ENCODE measurements at regions not wholly inside any gene's neighbourhood (a gene's known extent, or its start where the extent isn't known, plus 50 kb on each side); places are given as distances from the start of the nearest gene placed in this dataset.
A peak's percentile ranks its signal among the peaks of the same experiment; 100 is the strongest.

- Mint-ChIP-seq H3K27ac (ENCODE audit: unreplicated experiment) (no peak overlapping the region), H3K27me3 (ENCODE audit: insufficient read depth, unreplicated experiment) (no peaks in the 10 kb centered on the region), H3K36me3 (ENCODE audit: insufficient read depth, unreplicated experiment) (no peaks in the 10 kb centered on the region), H3K4me1 (ENCODE audit: low read depth, unreplicated experiment) (no peaks in the 10 kb centered on the region), H3K4me3 (ENCODE audit: unreplicated experiment) (no peak overlapping the region), H3K9me3 (ENCODE audit: unreplicated experiment) (no peaks in the 10 kb centered on the region)
- CTCF ChIA-PET = no interaction called here
- TF ChIP-seq CTCF (IDR thresholded peaks at IDR 0.05; ENCODE audit: insufficient read depth in 1 of 2, low read depth in 1 of 2, low read length in 1 of 2, severe bottlenecking in 1 of 2, unreplicated experiment in 1 of 2) = no peak
- intact Hi-C loops (cut with micrococcal nuclease; ENCODE audit: unreplicated experiment) = no loop called here
- H3K9me3 ChIP-seq = no peaks in the 10 kb centered on the region
- H3K27me3 ChIP-seq (replicated peaks; ENCODE audit: control insufficient read depth, insufficient read depth, low read length) = no peaks in the 10 kb centered on the region
- POLR2A ChIA-PET = no interaction called here
- no peak for DNase-seq
- H3K4me1 ChIP-seq = no peaks in the 10 kb centered on the region
- no peaks in the 10 kb centered on the region for H3K36me3 ChIP-seq (ENCODE audit: control insufficient read depth, insufficient read depth, low read length)
- BruUV-seq (replicated peaks) = no TSS peak
- no peak overlapping the region for H3K4me3 ChIP-seq (ENCODE audit: low read depth, low read length)
These were observed 1356.6 kb upstream of the ADGRL2 start for GRCh38 chr1:80444171-80444570.

DNA sequence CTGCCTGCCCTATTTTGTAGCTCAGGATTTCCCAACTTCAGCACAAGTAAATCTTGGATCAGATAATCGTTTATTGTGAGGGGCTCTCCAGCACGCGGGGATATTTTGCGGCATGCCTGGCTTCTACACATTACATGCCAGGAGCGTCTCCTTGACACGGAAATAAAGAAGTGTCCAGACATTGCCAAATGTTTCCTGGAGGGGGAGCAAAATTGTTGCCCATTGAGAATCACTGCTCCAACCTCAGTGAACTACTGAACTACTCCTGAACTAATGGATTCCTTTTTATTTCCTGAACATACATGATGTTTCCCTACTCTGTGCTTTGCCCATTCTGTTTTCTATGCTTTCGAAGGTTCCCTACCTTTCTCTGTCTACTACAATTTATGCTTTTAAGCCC, 1359.1 kb upstream of the ADGRL2 start:
- CTCF ChIA-PET = no interaction called here
- peak in 1 of 2 experiments; percentile 16 for DNase-seq
- Mint-ChIP-seq H3K27me3 (ENCODE audit: insufficient read depth, unreplicated experiment) (no peaks in the 10 kb centered on the region), H3K4me1 (ENCODE audit: low read depth, unreplicated experiment) (no peaks in the 10 kb centered on the region), H3K27ac (ENCODE audit: unreplicated experiment) (no peak overlapping the region), H3K36me3 (ENCODE audit: insufficient read depth, unreplicated experiment) (no peaks in the 10 kb centered on the region), H3K9me3 (ENCODE audit: unreplicated experiment) (no peaks in the 10 kb centered on the region), H3K4me3 (ENCODE audit: unreplicated experiment) (no peak overlapping the region)
- no TSS peak for BruUV-seq (replicated peaks)
- no peaks in the 10 kb centered on the region for H3K27me3 ChIP-seq (replicated peaks; ENCODE audit: control insufficient read depth, insufficient read depth, low read length)
- POLR2A ChIA-PET = no interaction called here
- intact Hi-C loops (cut with micrococcal nuclease; ENCODE audit: unreplicated experiment) = no loop called here
- no peaks in the 10 kb centered on the region for H3K36me3 ChIP-seq (ENCODE audit: control insufficient read depth, insufficient read depth, low read length)
- H3K9me3 ChIP-seq = no peaks in the 10 kb centered on the region
- no peaks in the 10 kb centered on the region for H3K4me1 ChIP-seq
- TF ChIP-seq CTCF (IDR thresholded peaks at IDR 0.05; ENCODE audit: insufficient read depth in 1 of 2, low read depth in 1 of 2, low read length in 1 of 2, severe bottlenecking in 1 of 2, unreplicated experiment in 1 of 2) = peak; percentile 11 to 22
- H3K4me3 ChIP-seq (ENCODE audit: low read depth, low read length) = no peak overlapping the region

- BruUV-seq (replicated peaks) = no TSS peak
- H3K4me1 ChIP-seq = no peaks in the 10 kb centered on the region
- DNase-seq = no peak
- no peaks in the 10 kb centered on the region for H3K36me3 ChIP-seq (ENCODE audit: control insufficient read depth, insufficient read depth, low read length)
- H3K27ac Mint-ChIP-seq (ENCODE audit: unreplicated experiment) = no peak overlapping the region
- ChIA-PET POLR2A (no interaction called here), CTCF (no interaction called here)
- no peaks in the 10 kb centered on the region for H3K27me3 Mint-ChIP-seq (ENCODE audit: insufficient read depth, unreplicated experiment)
- no peaks in the 10 kb centered on the region for H3K27me3 ChIP-seq (replicated peaks; ENCODE audit: control insufficient read depth, insufficient read depth, low read length)
- H3K4me3 Mint-ChIP-seq (ENCODE audit: unreplicated experiment) = no peak overlapping the region
- H3K9me3 ChIP-seq = no peaks in the 10 kb centered on the region
- no peak overlapping the region for H3K4me3 ChIP-seq (ENCODE audit: low read depth, low read length)
- no peaks in the 10 kb centered on the region for H3K9me3 Mint-ChIP-seq (ENCODE audit: unreplicated experiment)
- intact Hi-C loops (cut with micrococcal nuclease; ENCODE audit: unreplicated experiment) = no loop called here
- H3K4me1 Mint-ChIP-seq (ENCODE audit: low read depth, unreplicated experiment) = no peaks in the 10 kb centered on the region
- H3K36me3 Mint-ChIP-seq (ENCODE audit: insufficient read depth, unreplicated experiment) = no peaks in the 10 kb centered on the region
- no peak for TF ChIP-seq CTCF (IDR thresholded peaks at IDR 0.05; ENCODE audit: insufficient read depth in 1 of 2, low read depth in 1 of 2, low read length in 1 of 2, severe bottlenecking in 1 of 2, unreplicated experiment in 1 of 2)
These were observed 1363.9 kb upstream of the ADGRL2 start for GRCh38 chr1:80436851-80437250.

Data from Caco-2 (cell line).